ENCODE measurements at regions not wholly inside any gene's neighbourhood (a gene's known extent, or its start where the extent isn't known, plus 50 kb on each side); places are given as distances from the start of the nearest gene placed in this dataset.

GRCh38 chr10:61318429-61318828, 134.8 kb downstream of the TMEM26 start:
- Histone ChIP-seq H3K9me3 (no peaks in the 10 kb centered on the region), H3K4me1 (no peaks in the 10 kb centered on the region), H3K4me3 (no peak overlapping the region), H3K27ac (no peak overlapping the region), H3K4me2 (no peak overlapping the region)
- TF ChIP-seq MAZ (IDR thresholded peaks at IDR 0.05; ENCODE audit: borderline replicate concordance, low read depth, low read length) (no peak), HOXB5 (CRISPR knock-in tag; IDR thresholded peaks at IDR 0.05) (no peak), ZFP36 (IDR thresholded peaks at IDR 0.05; ENCODE audit: borderline replicate concordance, partially characterized antibody) (no peak), NFE2L2 (conservative IDR thresholded peaks at IDR 0.05; ENCODE audit: low read length) (no peak), EHMT2 (IDR thresholded peaks at IDR 0.05; ENCODE audit: low read depth) (no peak), ATOH8 (CRISPR knock-in tag; IDR thresholded peaks at IDR 0.05; ENCODE audit: low read depth) (no peak), CEBPB (IDR thresholded peaks at IDR 0.05) (no peak), RFX5 (IDR thresholded peaks at IDR 0.05) (no peak), ELK1 (IDR thresholded peaks at IDR 0.05; ENCODE audit: low read depth, low read length) (no peak)
- ChIA-PET CTCF (no interaction called here), POLR2A (no interaction called here)
- FAIRE-seq (no peak), DNase-seq (ENCODE audit: low read depth in 1 of 2, low spot score in 1 of 2) (no peak), ATAC-seq (no peak)

- Histone ChIP-seq H3K4me1 (no peaks in the 10 kb centered on the region), H3K27ac (no peak overlapping the region), H3K9me3 (no peaks in the 10 kb centered on the region), H3K4me3 (no peak overlapping the region), H3K4me2 (no peak overlapping the region)
- ATAC-seq = no peak
- TF ChIP-seq RCOR1 (IDR thresholded peaks at IDR 0.05; ENCODE audit: low read depth, low read length) (no peak), TFCP2L1 (CRISPR knock-in tag; IDR thresholded peaks at IDR 0.05) (no peak), KDM1A (IDR thresholded peaks at IDR 0.05; ENCODE audit: low read depth) (no peak), POLR2AphosphoS2 (conservative IDR thresholded peaks at IDR 0.05; ENCODE audit: low read length) (no peak), E2F6 (IDR thresholded peaks at IDR 0.05; ENCODE audit: borderline replicate concordance, low read depth) (no peak), PBX3 (IDR thresholded peaks at IDR 0.05) (no peak), HOXA7 (CRISPR knock-in tag; IDR thresholded peaks at IDR 0.05) (no peak), ELK1 (IDR thresholded peaks at IDR 0.05; ENCODE audit: low read depth, low read length) (no peak), NR3C1 (IDR thresholded peaks at IDR 0.05) (no peak), PHF8 (IDR thresholded peaks at IDR 0.05; ENCODE audit: borderline replicate concordance, low read depth) (no peak), CBX2 (IDR thresholded peaks at IDR 0.05; ENCODE audit: borderline replicate concordance, low read depth) (no peak), NPAS2 (CRISPR knock-in tag; IDR thresholded peaks at IDR 0.05; ENCODE audit: borderline replicate concordance) (no peak), RAD21 (conservative IDR thresholded peaks at IDR 0.05 in 1 of 2, IDR thresholded peaks at IDR 0.05 in 1 of 2) (no peak), BHLHE40 (IDR thresholded peaks at IDR 0.05; ENCODE audit: low read depth, low read length) (no peak)
- no peak for FAIRE-seq
- POLR2A ChIA-PET = no interaction called here
- no peak for DNase-seq (ENCODE audit: low read depth in 1 of 2, low spot score in 1 of 2)
- CTCF ChIA-PET = no interaction called here
Measured at GRCh38 chr10:61317706-61318105, 135.5 kb downstream of the TMEM26 start.

Measured in A549 (cell line).